Ishikawa (cell line): ENCODE measurements at regions not wholly inside any gene's neighbourhood (a gene's known extent, or its start where the extent isn't known, plus 50 kb on each side); places are given as distances from the start of the nearest gene placed in this dataset.
A peak's percentile ranks its signal among the peaks of the same experiment; 100 is the strongest.

Source experiments
- CEBPB ChIP-seq: IDR thresholded peaks from 2 replicates; pipeline ENCODE4 v1.6.1; 2012
- CREB1 ChIP-seq: IDR thresholded peaks from 2 replicates; pipeline ENCODE4 v1.6.1; 2012; ENCODE audit warnings: low read depth
- EGR1 ChIP-seq: IDR thresholded peaks from 2 replicates; pipeline ENCODE4 v1.6.1; 2012
- EP300 ChIP-seq: IDR thresholded peaks from 2 replicates; pipeline ENCODE4 v1.6.1; 2012; ENCODE audit warnings: borderline replicate concordance
- FOXM1 ChIP-seq: IDR thresholded peaks from 2 replicates; pipeline ENCODE4 v1.6.1; 2012; ENCODE audit warnings: low read depth, borderline replicate concordance
- NFIC ChIP-seq: IDR thresholded peaks from 2 replicates; pipeline ENCODE4 v1.6.1; 2012
- RAD21 ChIP-seq: IDR thresholded peaks from 2 replicates; pipeline ENCODE4 v1.6.1; 2012; ENCODE audit warnings: low read depth
- TAF1 ChIP-seq: IDR thresholded peaks from 2 replicates; pipeline ENCODE4 v1.6.1; 2012; ENCODE audit warnings: low read depth, mild to moderate bottlenecking
- TCF12 ChIP-seq: IDR thresholded peaks from 2 replicates; pipeline ENCODE4 v1.6.1; 2012; ENCODE audit warnings: low read depth
- TEAD4 ChIP-seq: IDR thresholded peaks from 2 replicates; pipeline ENCODE4 v1.6.1; 2012
- YY1 ChIP-seq: IDR thresholded peaks from 2 replicates; pipeline ENCODE4 v1.6.1; 2012; ENCODE audit warnings: low read depth
- ZBTB7A ChIP-seq: IDR thresholded peaks from 2 replicates; pipeline ENCODE4 v1.6.1; 2012; ENCODE audit warnings: low read depth
- TF ChIP-seq, protein P1 (sequence below): IDR thresholded peaks from 2 replicates; pipeline ENCODE4 v1.6.1; 2012; ENCODE audit warnings: low read depth, mild to moderate bottlenecking
- TF ChIP-seq, protein P2 (sequence below): IDR thresholded peaks from 2 replicates; pipeline ENCODE4 v1.6.1; 2012
- TF ChIP-seq, protein P3 (sequence below): IDR thresholded peaks from 2 replicates; pipeline ENCODE4 v1.6.1; 2012

DNA sequence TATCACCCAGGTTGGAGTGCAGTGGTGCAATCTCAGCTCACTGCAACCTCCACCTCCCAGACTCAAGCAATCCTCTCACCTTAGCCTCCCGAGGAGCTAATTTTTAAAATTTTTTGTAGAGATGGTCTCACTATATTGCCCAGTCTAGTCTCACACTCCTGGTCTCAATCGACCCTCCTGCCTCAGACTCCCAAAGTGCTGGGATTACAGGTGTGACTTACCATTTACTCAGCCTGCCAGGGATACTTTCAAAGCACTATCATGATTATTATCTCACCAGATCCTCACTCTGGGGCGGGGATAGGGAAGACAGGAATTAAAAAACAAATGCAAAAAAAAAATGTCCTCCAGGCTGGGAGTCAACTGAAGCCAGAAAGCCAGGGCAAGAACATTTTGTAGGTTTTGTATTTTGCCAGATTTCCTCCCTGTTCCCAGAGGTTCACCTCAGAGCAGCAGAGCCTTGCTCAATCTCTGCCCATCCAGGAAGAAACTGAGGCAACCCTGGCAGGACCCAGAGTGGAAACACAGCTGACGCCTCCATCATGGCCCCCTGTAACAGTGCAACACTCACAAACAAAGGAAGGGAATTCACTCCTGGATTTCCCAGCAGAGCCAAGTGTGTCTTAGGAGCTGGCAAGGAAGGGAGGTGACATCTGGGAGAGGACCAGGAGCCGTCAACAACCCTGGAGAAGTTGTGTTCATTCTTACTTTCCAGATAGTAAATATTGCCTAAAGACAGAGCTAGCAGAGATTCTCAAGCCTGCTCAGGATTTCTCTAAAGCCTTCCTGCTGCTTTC lies 73.9 kb downstream of the IRF2BPL start:
- TF ChIP-seq ZBTB7A: no peak
- TF ChIP-seq, protein P1, sequence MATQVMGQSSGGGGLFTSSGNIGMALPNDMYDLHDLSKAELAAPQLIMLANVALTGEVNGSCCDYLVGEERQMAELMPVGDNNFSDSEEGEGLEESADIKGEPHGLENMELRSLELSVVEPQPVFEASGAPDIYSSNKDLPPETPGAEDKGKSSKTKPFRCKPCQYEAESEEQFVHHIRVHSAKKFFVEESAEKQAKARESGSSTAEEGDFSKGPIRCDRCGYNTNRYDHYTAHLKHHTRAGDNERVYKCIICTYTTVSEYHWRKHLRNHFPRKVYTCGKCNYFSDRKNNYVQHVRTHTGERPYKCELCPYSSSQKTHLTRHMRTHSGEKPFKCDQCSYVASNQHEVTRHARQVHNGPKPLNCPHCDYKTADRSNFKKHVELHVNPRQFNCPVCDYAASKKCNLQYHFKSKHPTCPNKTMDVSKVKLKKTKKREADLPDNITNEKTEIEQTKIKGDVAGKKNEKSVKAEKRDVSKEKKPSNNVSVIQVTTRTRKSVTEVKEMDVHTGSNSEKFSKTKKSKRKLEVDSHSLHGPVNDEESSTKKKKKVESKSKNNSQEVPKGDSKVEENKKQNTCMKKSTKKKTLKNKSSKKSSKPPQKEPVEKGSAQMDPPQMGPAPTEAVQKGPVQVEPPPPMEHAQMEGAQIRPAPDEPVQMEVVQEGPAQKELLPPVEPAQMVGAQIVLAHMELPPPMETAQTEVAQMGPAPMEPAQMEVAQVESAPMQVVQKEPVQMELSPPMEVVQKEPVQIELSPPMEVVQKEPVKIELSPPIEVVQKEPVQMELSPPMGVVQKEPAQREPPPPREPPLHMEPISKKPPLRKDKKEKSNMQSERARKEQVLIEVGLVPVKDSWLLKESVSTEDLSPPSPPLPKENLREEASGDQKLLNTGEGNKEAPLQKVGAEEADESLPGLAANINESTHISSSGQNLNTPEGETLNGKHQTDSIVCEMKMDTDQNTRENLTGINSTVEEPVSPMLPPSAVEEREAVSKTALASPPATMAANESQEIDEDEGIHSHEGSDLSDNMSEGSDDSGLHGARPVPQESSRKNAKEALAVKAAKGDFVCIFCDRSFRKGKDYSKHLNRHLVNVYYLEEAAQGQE: no peak
- no peak for TF ChIP-seq TCF12
- no peak for TF ChIP-seq RAD21
- no peak for TF ChIP-seq TEAD4
- TF ChIP-seq NFIC: no peak
- TF ChIP-seq CREB1: no peak
- no peak for TF ChIP-seq TAF1

DNA sequence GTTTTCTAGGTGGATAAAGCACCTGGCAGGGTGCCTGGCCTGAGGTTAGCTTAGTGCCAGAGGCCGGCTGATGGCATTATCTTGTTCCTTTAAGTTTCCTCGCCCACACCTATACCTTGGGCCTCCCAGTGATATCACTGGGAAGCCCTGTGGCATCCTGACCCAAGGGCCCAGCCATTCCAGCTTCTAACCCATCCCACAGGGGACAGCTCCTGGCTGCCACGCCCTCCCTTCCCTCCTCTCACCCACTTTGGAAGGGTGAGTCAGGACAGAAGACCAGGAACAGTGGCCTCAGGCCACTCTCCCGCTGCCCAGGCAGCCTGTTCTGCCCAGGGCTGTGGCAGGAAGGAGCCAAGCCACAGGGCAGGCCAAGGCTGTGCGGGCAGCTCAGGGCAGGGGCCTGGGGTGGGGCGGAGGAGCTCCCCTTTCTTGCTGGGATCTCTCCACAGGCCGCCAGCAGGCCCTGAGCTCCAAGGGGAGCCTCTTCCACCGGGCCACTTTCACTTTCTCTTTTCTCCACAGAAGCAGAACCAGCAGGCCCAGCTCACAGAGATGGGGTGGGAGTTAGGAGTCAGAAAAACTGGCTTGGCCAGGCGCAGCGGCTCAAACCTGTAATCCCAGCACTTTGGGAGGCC lies 75.1 kb downstream of the IRF2BPL start:
- TF ChIP-seq TCF12: peak; percentile 51; the same call in 1 of the 2 replicates
- TF ChIP-seq TAF1: no peak
- TF ChIP-seq, protein P2, sequence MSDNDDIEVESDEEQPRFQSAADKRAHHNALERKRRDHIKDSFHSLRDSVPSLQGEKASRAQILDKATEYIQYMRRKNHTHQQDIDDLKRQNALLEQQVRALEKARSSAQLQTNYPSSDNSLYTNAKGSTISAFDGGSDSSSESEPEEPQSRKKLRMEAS: peak; percentile 39; the same call in 1 of the 2 replicates
- TF ChIP-seq, protein P1: peak; percentile 40; the same call in 1 of the 2 replicates
- TF ChIP-seq YY1: 0 out of 2 replicates have a peak, but pooled peaks have one; percentile 28
- no peak for TF ChIP-seq EGR1
- no peak for TF ChIP-seq RAD21
- no peak for TF ChIP-seq ZBTB7A
- no peak for TF ChIP-seq FOXM1
- no peak for TF ChIP-seq EP300
- peak; percentile 9; the same call in 1 of the 2 replicates for TF ChIP-seq NFIC

DNA sequence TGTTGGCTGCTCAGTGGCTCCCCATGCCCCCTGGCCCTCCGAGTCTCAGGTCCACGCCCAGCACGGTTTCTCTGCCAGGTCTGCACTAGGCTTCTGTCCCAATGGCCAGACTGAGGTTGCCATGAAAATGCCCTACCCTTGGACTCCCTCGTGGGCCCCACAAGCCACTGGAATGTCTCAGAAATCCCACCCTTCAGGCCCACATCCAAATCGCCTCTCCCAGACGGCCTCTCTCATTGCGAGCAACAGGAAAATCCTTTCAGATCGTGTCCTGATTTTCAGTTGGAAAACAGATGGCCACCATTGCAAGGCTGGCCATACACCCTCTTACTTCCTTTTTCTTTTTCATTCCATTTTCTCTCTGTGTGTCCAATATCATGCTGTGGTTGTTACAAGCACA lies 77.3 kb downstream of the IRF2BPL start:
- TF ChIP-seq, protein P1: no peak
- no peak for TF ChIP-seq YY1
- TF ChIP-seq, protein P2: no peak

DNA sequence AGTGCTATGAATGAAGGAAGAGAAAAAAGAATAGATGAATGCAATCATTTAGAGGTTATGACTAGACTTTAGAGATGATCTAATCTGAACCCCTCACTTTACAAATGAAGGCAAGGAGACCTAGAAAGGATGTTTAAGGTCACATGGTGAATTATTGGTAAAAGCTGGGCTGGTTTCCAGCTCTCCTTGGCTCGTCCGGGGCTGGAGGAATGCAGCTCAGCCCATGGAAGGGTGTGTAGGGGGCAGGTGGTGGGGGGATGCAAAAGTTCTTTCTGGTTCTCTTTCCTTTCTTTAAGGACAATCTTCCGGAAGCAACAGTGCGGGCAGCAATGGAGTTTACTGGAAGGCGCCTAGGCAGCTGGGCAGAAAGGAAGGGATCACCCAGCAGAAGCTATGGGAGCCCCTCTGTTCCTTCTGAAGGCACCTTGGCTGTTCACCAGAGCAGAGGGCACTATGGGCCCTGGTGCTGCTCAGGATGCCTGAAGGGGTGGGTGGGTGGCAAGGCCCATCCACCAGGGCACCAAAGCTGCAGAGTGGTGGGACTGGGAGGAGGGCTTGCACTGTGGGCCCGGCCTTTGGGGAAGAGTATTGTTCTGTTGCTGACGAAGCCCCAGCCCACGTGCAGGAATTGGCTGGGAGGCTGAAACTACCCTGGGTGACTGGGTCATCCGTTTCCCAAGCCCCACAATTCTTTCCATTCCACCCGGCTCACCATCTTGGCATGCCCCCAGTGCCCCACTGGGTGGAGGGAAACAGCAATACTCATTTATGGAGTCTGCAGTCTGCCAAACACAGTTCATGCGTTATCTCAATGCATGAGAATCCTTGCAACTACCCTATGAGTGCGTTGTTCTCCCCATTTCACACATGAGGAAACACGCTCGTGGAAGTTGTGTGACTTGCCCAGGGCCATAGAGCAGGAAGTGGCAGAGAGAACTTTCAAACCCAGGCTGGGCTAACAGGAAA lies 78.2 kb downstream of the IRF2BPL start:
- TF ChIP-seq FOXM1 (peak; percentile 75), YY1 (0 out of 2 replicates have a peak, but pooled peaks have one; percentile 18), EGR1 (no peak), TCF12 (peak; percentile 85), CEBPB (peak; percentile 18; the same call in 1 of the 2 replicates), TEAD4 (peak; percentile 67), CREB1 (no peak), EP300 (peak; percentile 89), TAF1 (no peak), NFIC (peak; percentile 84), ZBTB7A (peak; percentile 51; the same call in 1 of the 2 replicates), RAD21 (0 out of 2 replicates have a peak, but pooled peaks have one; percentile 10)
- TF ChIP-seq, protein P1: no peak
- TF ChIP-seq, protein P3, sequence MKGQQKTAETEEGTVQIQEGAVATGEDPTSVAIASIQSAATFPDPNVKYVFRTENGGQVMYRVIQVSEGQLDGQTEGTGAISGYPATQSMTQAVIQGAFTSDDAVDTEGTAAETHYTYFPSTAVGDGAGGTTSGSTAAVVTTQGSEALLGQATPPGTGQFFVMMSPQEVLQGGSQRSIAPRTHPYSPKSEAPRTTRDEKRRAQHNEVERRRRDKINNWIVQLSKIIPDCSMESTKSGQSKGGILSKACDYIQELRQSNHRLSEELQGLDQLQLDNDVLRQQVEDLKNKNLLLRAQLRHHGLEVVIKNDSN: peak; percentile 68
- TF ChIP-seq, protein P2: peak; percentile 84
